Central memory CD8-positive, alpha-beta T cell (primary cell): ENCODE measurements at regions not wholly inside any gene's neighbourhood (a gene's known extent, or its start where the extent isn't known, plus 50 kb on each side); places are given as distances from the start of the nearest gene placed in this dataset.
"Not testable (repeated sequence)": the region's sequence is repeated elsewhere in the genome, so short reads cannot be mapped to it uniquely, and the experiment has no call there.

Experiments
- ATAC-seq: fragments of 150-1000 bp; cut with Tn5 transposase; replicated peaks from 2 replicates; pipeline ENCODE4 v1.10.0; 2022; ENCODE audit warnings: mild to moderate bottlenecking, moderate FRiP score, moderate number of reproducible peaks; ENCODE audit not compliant: poor library complexity, severe bottlenecking; ENCODE audit errors: extremely low read depth
- DNase-seq, 2 donors: peaks; one replicate each; pipeline ENCODE4 v3.0.0; 2021; ENCODE audit warnings: low spot score in 2 of 2
- H3K27ac Mint-ChIP-seq: one replicate; pipeline ENCODE4 v1.8.0; 2022; ENCODE audit warnings: low read depth, mild to moderate bottlenecking, moderate library complexity, mixed read lengths
- H3K27me3 Mint-ChIP-seq: one replicate; pipeline ENCODE4 v1.8.0; 2022; ENCODE audit warnings: mixed read lengths
- H3K36me3 Mint-ChIP-seq: one replicate; pipeline ENCODE4 v1.8.0; 2022; ENCODE audit warnings: mild to moderate bottlenecking, moderate library complexity, mixed read lengths; ENCODE audit not compliant: insufficient read depth
- H3K4me1 Mint-ChIP-seq: one replicate; pipeline ENCODE4 v1.8.0; 2022; ENCODE audit warnings: mixed read lengths
- H3K4me3 Mint-ChIP-seq: one replicate; pipeline ENCODE4 v1.8.0; 2022; ENCODE audit warnings: mild to moderate bottlenecking, moderate library complexity, mixed read lengths
- H3K9me3 Mint-ChIP-seq: one replicate; pipeline ENCODE4 v1.8.0; 2022; ENCODE audit warnings: mixed read lengths

- ATAC-seq (no peak), DNase-seq (no peak)
- Mint-ChIP-seq H3K9me3 (peaks cover 6% of the 10 kb centered on the region), H3K27ac (no peak overlapping the region), H3K4me3 (no peak overlapping the region), H3K36me3 (peaks cover 2% of the 10 kb centered on the region), H3K4me1 (no peaks in the 10 kb centered on the region), H3K27me3 (no peaks in the 10 kb centered on the region)
These were observed 2063.5 kb downstream of the PCDH9 start for GRCh38 chr13:65166675-65167074.

GRCh38 chr13:65159803-65160202 is 2070.3 kb downstream of the PCDH9 start:
- Mint-ChIP-seq H3K4me1 (no peaks in the 10 kb centered on the region), H3K9me3 (peaks cover 12% of the 10 kb centered on the region), H3K27me3 (no peaks in the 10 kb centered on the region)

GRCh38 chr13:65155861-65156260 is 2074.3 kb downstream of the PCDH9 start:
- H3K9me3 Mint-ChIP-seq: peaks cover 16% of the 10 kb centered on the region
- H3K4me3 Mint-ChIP-seq: no peak overlapping the region
- H3K4me1 Mint-ChIP-seq: no peaks in the 10 kb centered on the region
- H3K36me3 Mint-ChIP-seq: no peaks in the 10 kb centered on the region
- ATAC-seq: no peak
- H3K27me3 Mint-ChIP-seq: no peaks in the 10 kb centered on the region
- no peak overlapping the region for H3K27ac Mint-ChIP-seq
- DNase-seq: no peak

More at GRCh38 chr13:65159803-65160202, 2070.3 kb downstream of the PCDH9 start:
- Mint-ChIP-seq H3K27ac (no peak overlapping the region), H3K36me3 (peaks cover 2% of the 10 kb centered on the region), H3K4me3 (no peak overlapping the region)
- DNase-seq: no peak
- no peak for ATAC-seq

GRCh38 chr13:65154661-65155447 is 2075.3 kb downstream of the PCDH9 start:
- peaks cover 16% of the 10 kb centered on the region for H3K9me3 Mint-ChIP-seq
- no peak overlapping the region for H3K27ac Mint-ChIP-seq
- ATAC-seq (no peak), DNase-seq (no peak)
- H3K4me3 Mint-ChIP-seq: no peak overlapping the region
- H3K36me3 Mint-ChIP-seq: no peaks in the 10 kb centered on the region
- H3K27me3 Mint-ChIP-seq: no peaks in the 10 kb centered on the region
- H3K4me1 Mint-ChIP-seq: no peaks in the 10 kb centered on the region

GRCh38 chr13:65149687-65150086 is 2080.4 kb downstream of the PCDH9 start:
- Mint-ChIP-seq H3K27me3 (no peaks in the 10 kb centered on the region), H3K36me3 (no peaks in the 10 kb centered on the region), H3K27ac (no peak overlapping the region), H3K9me3 (peaks cover 22% of the 10 kb centered on the region), H3K4me1 (no peaks in the 10 kb centered on the region), H3K4me3 (no peak overlapping the region)
- DNase-seq (no peak), ATAC-seq (no peak)

GRCh38 chr13:65143920-65144319 is 2086.2 kb downstream of the PCDH9 start:
- Mint-ChIP-seq H3K4me3 (no peak overlapping the region), H3K27ac (no peak overlapping the region), H3K27me3 (no peaks in the 10 kb centered on the region), H3K36me3 (no peaks in the 10 kb centered on the region), H3K4me1 (no peaks in the 10 kb centered on the region), H3K9me3 (peaks cover 17% of the 10 kb centered on the region)
- ATAC-seq: no peak
- no peak for DNase-seq

GRCh38 chr13:65133094-65133493 is 2097.0 kb downstream of the PCDH9 start:
- Mint-ChIP-seq H3K27ac (no peak overlapping the region), H3K9me3 (peaks cover 13% of the 10 kb centered on the region), H3K36me3 (no peaks in the 10 kb centered on the region), H3K4me3 (no peak overlapping the region), H3K27me3 (no peaks in the 10 kb centered on the region), H3K4me1 (no peaks in the 10 kb centered on the region)
- ATAC-seq (no peak), DNase-seq (no peak)

- no peaks in the 10 kb centered on the region for H3K36me3 Mint-ChIP-seq
- no peaks in the 10 kb centered on the region for H3K4me1 Mint-ChIP-seq
- no peak for ATAC-seq
- peaks cover 35% of the 10 kb centered on the region for H3K9me3 Mint-ChIP-seq
- H3K27ac Mint-ChIP-seq: no peak overlapping the region
- H3K4me3 Mint-ChIP-seq: no peak overlapping the region
- no peak for DNase-seq
- H3K27me3 Mint-ChIP-seq: no peaks in the 10 kb centered on the region
These were observed 2104.9 kb downstream of the PCDH9 start for GRCh38 chr13:65125236-65125635.

GRCh38 chr13:65112531-65112941 is 2117.6 kb downstream of the PCDH9 start:
- DNase-seq: no peak
- Mint-ChIP-seq H3K27ac (no peak overlapping the region), H3K9me3 (peaks cover 24% of the 10 kb centered on the region), H3K4me1 (no peaks in the 10 kb centered on the region), H3K27me3 (no peaks in the 10 kb centered on the region), H3K36me3 (no peaks in the 10 kb centered on the region), H3K4me3 (no peak overlapping the region)
- no peak for ATAC-seq

- Mint-ChIP-seq H3K27ac (no peak overlapping the region), H3K9me3 (peaks cover 23% of the 10 kb centered on the region), H3K27me3 (no peaks in the 10 kb centered on the region), H3K36me3 (no peaks in the 10 kb centered on the region), H3K4me3 (no peak overlapping the region), H3K4me1 (no peaks in the 10 kb centered on the region)
- DNase-seq (no peak), ATAC-seq (no peak)
These were observed 2118.0 kb downstream of the PCDH9 start for GRCh38 chr13:65112123-65112522.

- peaks cover 32% of the 10 kb centered on the region for H3K9me3 Mint-ChIP-seq
- no peak for DNase-seq
- no peak overlapping the region for H3K4me3 Mint-ChIP-seq
- no peak overlapping the region for H3K27ac Mint-ChIP-seq
- H3K27me3 Mint-ChIP-seq: no peaks in the 10 kb centered on the region
- ATAC-seq: no peak
- H3K4me1 Mint-ChIP-seq: no peaks in the 10 kb centered on the region
- H3K36me3 Mint-ChIP-seq: no peaks in the 10 kb centered on the region
These were observed 2118.9 kb downstream of the PCDH9 start for GRCh38 chr13:65111223-65111622.

- not testable (repeated sequence) for H3K4me1 Mint-ChIP-seq, H3K27ac Mint-ChIP-seq, H3K27me3 Mint-ChIP-seq, ATAC-seq, DNase-seq, H3K4me3 Mint-ChIP-seq, H3K36me3 Mint-ChIP-seq
- H3K9me3 Mint-ChIP-seq: peaks cover 31% of the 10 kb centered on the region
These were observed 2125.7 kb downstream of the PCDH9 start for GRCh38 chr13:65104436-65104835.

GRCh38 chr13:65103351-65103750 is 2126.8 kb downstream of the PCDH9 start:
- DNase-seq (no peak), ATAC-seq (no peak)
- no peak overlapping the region for H3K4me3 Mint-ChIP-seq
- no peaks in the 10 kb centered on the region for H3K4me1 Mint-ChIP-seq
- H3K36me3 Mint-ChIP-seq: no peaks in the 10 kb centered on the region
- H3K27ac Mint-ChIP-seq: no peak overlapping the region
- H3K27me3 Mint-ChIP-seq: no peaks in the 10 kb centered on the region
- peaks cover 23% of the 10 kb centered on the region for H3K9me3 Mint-ChIP-seq
